GM23338 (cell line): ENCODE measurements at regions not wholly inside any gene's neighbourhood (a gene's known extent, or its start where the extent isn't known, plus 50 kb on each side); places are given as distances from the start of the nearest gene placed in this dataset.

Experiments
- ATAC-seq: fragments of 200-7000 bp; cut with Tn5 transposase; 3 replicates; pipeline ENCODE4 v1.9.1; 2020
- DNase-seq: peaks from one replicate; pipeline ENCODE4 v3.0.0-alpha.2; 2015; ENCODE audit warnings: low spot score
- H2AFZ ChIP-seq: fragments of 200-600 bp; sonication (generic); 2 replicates; pipeline ENCODE4 v1.8.0; 2016; ENCODE audit warnings: antibody characterized with exemption, mild to moderate bottlenecking, moderate library complexity
- H3F3A ChIP-seq: fragments of 200-600 bp; sonication (generic); replicated peaks from 2 replicates; pipeline ENCODE4 v1.8.0; 2017; ENCODE audit warnings: antibody characterized with exemption, mixed run types, low read depth
- H3K27ac ChIP-seq: fragments of 200-600 bp; sonication (generic); 2 replicates; pipeline ENCODE4 v1.6.1; 2016; ENCODE audit warnings: low read depth
- H3K27me3 ChIP-seq: fragments of 200-600 bp; sonication (generic); 2 replicates; pipeline ENCODE4 v1.8.0; 2016; ENCODE audit warnings: mild to moderate bottlenecking, mixed run types, moderate library complexity; ENCODE audit not compliant: insufficient read depth
- H3K36me3 ChIP-seq: fragments of 200-600 bp; sonication (generic); 2 replicates; pipeline ENCODE4 v1.8.0; 2016; ENCODE audit warnings: mild to moderate bottlenecking; ENCODE audit not compliant: insufficient read depth
- H3K4me1 ChIP-seq: fragments of 200-600 bp; sonication (generic); 2 replicates; pipeline ENCODE4 v1.8.0; 2016; ENCODE audit warnings: mild to moderate bottlenecking, moderate library complexity; ENCODE audit not compliant: insufficient read depth
- H3K4me2 ChIP-seq: fragments of 200-600 bp; sonication (generic); 2 replicates; pipeline ENCODE4 v1.7.1; 2017; ENCODE audit warnings: mixed run types
- H3K4me3 ChIP-seq: fragments of 200-600 bp; sonication (generic); 2 replicates; pipeline ENCODE4 v1.6.1; 2016; ENCODE audit warnings: mixed run types
- H3K79me2 ChIP-seq: fragments of 200-600 bp; sonication (generic); replicated peaks from 2 replicates; pipeline ENCODE4 v1.8.0; 2017; ENCODE audit warnings: mild to moderate bottlenecking; ENCODE audit not compliant: insufficient read depth
- H3K9me2 ChIP-seq: fragments of 200-600 bp; sonication (generic); 2 replicates; pipeline ENCODE4 v1.8.0; 2017; ENCODE audit not compliant: insufficient read depth
- H4K20me1 ChIP-seq: fragments of 200-600 bp; sonication (generic); replicated peaks from 2 replicates; pipeline ENCODE4 v1.8.0; 2017; ENCODE audit warnings: mild to moderate bottlenecking; ENCODE audit not compliant: insufficient read depth
- H3K27ac Mint-ChIP-seq: 2 replicates; pipeline ENCODE4 v1.8.0; 2020; ENCODE audit warnings: inconsistent platforms, mild to moderate bottlenecking, moderate library complexity, mixed read lengths
- H3K27me3 Mint-ChIP-seq: 3 replicates; pipeline ENCODE4 v1.8.0; 2022; ENCODE audit warnings: low read depth, mild to moderate bottlenecking, moderate library complexity, mixed read lengths, inconsistent platforms; ENCODE audit not compliant: insufficient read depth, poor library complexity
- H3K36me3 Mint-ChIP-seq: 3 replicates; pipeline ENCODE4 v1.8.0; 2021; ENCODE audit warnings: low read depth, mild to moderate bottlenecking, inconsistent platforms, moderate library complexity, mixed read lengths
- H3K4me1 Mint-ChIP-seq: 3 replicates; pipeline ENCODE4 v1.8.0; 2020; ENCODE audit warnings: mild to moderate bottlenecking, inconsistent platforms, mixed read lengths
- H3K4me3 Mint-ChIP-seq: 3 replicates; pipeline ENCODE4 v1.8.0; 2021; ENCODE audit warnings: moderate library complexity, mild to moderate bottlenecking, inconsistent platforms, mixed read lengths
- H3K9me3 Mint-ChIP-seq: 3 replicates; pipeline ENCODE4 v1.8.0; 2020; ENCODE audit warnings: moderate library complexity, mild to moderate bottlenecking, inconsistent platforms, mixed read lengths
- CREB1 ChIP-seq: fragments of 250-450 bp; sonication (Bioruptor Pico); IDR thresholded peaks from 2 replicates; pipeline ENCODE4 v1.5.0; 2020; ENCODE audit warnings: low read depth, mild to moderate bottlenecking, moderate library complexity
- CTCF ChIP-seq, 2 experiments: fragments of 200-600 bp in 1 of 2; sonication (generic) in 1 of 2; conservative IDR thresholded peaks; 2 replicates each; pipeline versions ENCODE4 v1.5.1 to v1.6.1; 2016 to 2017; ENCODE audit warnings: antibody characterized with exemption in 2 of 2, low read depth in 2 of 2, mild to moderate bottlenecking in 2 of 2, moderate library complexity in 1 of 2
- STAT1 ChIP-seq: IDR thresholded peaks from one replicate; pipeline ENCODE4 v1.6.1; 2016; ENCODE audit warnings: antibody characterized with exemption; ENCODE audit not compliant: unreplicated experiment
- ZNF331 ChIP-seq: fragments of 250-450 bp; sonication (Bioruptor Pico); IDR thresholded peaks from 2 replicates; pipeline ENCODE4 v1.5.0; 2020; ENCODE audit warnings: low read depth, mild to moderate bottlenecking, moderate library complexity
- TF ChIP-seq, protein P1 (sequence below): fragments of 250-450 bp; sonication (Bioruptor Pico); IDR thresholded peaks from 2 replicates; pipeline ENCODE4 v1.5.0; 2020; ENCODE audit warnings: mild to moderate bottlenecking, moderate library complexity

- no peak for TF ChIP-seq STAT1
- TF ChIP-seq CREB1 (CRISPR knock-in tag) = no peak
- no peak for TF ChIP-seq ZNF331 (CRISPR knock-in tag)
- TF ChIP-seq, protein P1, sequence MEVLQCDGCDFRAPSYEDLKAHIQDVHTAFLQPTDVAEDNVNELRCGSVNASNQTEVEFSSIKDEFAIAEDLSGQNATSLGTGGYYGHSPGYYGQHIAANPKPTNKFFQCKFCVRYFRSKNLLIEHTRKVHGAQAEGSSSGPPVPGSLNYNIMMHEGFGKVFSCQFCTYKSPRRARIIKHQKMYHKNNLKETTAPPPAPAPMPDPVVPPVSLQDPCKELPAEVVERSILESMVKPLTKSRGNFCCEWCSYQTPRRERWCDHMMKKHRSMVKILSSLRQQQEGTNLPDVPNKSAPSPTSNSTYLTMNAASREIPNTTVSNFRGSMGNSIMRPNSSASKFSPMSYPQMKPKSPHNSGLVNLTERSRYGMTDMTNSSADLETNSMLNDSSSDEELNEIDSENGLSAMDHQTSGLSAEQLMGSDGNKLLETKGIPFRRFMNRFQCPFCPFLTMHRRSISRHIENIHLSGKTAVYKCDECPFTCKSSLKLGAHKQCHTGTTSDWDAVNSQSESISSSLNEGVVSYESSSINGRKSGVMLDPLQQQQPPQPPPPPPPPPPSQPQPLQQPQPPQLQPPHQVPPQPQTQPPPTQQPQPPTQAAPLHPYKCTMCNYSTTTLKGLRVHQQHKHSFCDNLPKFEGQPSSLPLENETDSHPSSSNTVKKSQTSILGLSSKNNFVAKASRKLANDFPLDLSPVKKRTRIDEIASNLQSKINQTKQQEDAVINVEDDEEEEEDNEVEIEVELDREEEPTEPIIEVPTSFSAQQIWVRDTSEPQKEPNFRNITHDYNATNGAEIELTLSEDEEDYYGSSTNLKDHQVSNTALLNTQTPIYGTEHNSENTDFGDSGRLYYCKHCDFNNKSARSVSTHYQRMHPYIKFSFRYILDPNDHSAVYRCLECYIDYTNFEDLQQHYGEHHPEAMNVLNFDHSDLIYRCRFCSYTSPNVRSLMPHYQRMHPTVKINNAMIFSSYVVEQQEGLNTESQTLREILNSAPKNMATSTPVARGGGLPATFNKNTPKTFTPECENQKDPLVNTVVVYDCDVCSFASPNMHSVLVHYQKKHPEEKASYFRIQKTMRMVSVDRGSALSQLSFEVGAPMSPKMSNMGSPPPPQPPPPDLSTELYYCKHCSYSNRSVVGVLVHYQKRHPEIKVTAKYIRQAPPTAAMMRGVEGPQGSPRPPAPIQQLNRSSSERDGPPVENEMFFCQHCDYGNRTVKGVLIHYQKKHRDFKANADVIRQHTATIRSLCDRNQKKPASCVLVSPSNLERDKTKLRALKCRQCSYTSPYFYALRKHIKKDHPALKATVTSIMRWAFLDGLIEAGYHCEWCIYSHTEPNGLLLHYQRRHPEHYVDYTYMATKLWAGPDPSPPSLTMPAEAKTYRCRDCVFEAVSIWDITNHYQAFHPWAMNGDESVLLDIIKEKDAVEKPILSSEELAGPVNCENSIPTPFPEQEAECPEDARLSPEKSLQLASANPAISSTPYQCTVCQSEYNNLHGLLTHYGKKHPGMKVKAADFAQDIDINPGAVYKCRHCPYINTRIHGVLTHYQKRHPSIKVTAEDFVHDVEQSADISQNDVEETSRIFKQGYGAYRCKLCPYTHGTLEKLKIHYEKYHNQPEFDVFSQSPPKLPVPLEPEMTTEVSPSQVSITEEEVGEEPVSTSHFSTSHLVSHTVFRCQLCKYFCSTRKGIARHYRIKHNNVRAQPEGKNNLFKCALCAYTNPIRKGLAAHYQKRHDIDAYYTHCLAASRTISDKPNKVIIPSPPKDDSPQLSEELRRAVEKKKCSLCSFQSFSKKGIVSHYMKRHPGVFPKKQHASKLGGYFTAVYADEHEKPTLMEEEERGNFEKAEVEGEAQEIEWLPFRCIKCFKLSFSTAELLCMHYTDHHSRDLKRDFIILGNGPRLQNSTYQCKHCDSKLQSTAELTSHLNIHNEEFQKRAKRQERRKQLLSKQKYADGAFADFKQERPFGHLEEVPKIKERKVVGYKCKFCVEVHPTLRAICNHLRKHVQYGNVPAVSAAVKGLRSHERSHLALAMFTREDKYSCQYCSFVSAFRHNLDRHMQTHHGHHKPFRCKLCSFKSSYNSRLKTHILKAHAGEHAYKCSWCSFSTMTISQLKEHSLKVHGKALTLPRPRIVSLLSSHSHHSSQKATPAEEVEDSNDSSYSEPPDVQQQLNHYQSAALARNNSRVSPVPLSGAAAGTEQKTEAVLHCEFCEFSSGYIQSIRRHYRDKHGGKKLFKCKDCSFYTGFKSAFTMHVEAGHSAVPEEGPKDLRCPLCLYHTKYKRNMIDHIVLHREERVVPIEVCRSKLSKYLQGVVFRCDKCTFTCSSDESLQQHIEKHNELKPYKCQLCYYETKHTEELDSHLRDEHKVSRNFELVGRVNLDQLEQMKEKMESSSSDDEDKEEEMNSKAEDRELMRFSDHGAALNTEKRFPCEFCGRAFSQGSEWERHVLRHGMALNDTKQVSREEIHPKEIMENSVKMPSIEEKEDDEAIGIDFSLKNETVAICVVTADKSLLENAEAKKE (CRISPR knock-in tag) = no peak
Observed at GRCh38 chr20:22386306-22386623, 198.1 kb downstream of the FOXA2 start (continued).

DNA sequence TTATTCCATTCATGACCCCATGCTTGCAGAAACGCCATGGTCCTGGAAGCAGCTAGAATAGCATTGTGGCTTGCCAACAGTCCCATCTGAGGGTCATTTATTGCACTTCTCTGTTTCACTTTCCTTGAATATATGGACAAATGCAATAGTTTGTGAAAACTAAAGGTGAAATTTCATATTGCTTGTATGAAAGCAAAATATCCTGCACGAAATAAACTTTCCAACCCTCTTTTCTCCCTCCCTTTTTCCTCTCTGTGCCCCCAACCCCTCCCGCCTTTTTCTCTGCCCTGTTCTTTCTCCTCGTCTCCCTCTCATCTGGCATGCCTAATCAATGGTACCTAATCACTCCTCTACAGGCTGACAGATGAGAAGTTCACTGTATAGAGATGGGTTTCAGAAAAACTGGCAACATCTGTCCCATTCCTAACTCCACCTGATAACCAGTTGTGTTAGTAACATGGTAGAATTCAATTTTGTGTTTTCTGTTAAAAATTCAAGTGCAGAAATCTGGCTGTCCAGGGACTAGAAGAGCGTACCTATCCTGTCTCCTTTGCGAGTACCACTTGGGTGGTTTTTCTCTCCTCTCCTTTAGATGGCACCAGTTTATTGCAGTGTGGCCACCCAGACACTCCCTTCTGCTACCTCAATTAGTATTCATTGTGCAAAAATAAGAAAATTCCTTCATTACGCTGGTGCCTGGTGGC is 198.6 kb downstream of the FOXA2 start:
- DNase-seq (peak; percentile 32), ATAC-seq (peak; percentile 81)
- no peak overlapping the region for H3K4me3 Mint-ChIP-seq
- Histone ChIP-seq H2AFZ (no peak overlapping the region), H3K27ac (no peak overlapping the region), H3K36me3 (no peaks in the 10 kb centered on the region), H3K4me2 (no peak overlapping the region), H3K4me3 (no peak overlapping the region), H3K4me1 (peaks cover 5% of the 10 kb centered on the region), H3F3A (no peaks in the 10 kb centered on the region), H4K20me1 (no peaks in the 10 kb centered on the region), H3K79me2 (no peaks in the 10 kb centered on the region), H3K27me3 (no peaks in the 10 kb centered on the region), H3K9me2 (no peaks in the 10 kb centered on the region)
- TF ChIP-seq CREB1 (CRISPR knock-in tag) = no peak
- peak; percentile 41 to 68 for TF ChIP-seq CTCF (conservative IDR thresholded peaks at IDR 0.05; ENCODE audit: low read depth in 2 of 2)
- H3K27ac Mint-ChIP-seq = no peak overlapping the region
- no peaks in the 10 kb centered on the region for H3K36me3 Mint-ChIP-seq
- H3K9me3 Mint-ChIP-seq = no peaks in the 10 kb centered on the region
- peaks cover 4% of the 10 kb centered on the region for H3K27me3 Mint-ChIP-seq
- peaks cover 25% of the 10 kb centered on the region for H3K4me1 Mint-ChIP-seq
